ENCODE measurements at regions not wholly inside any gene's neighbourhood (a gene's known extent, or its start where the extent isn't known, plus 50 kb on each side); places are given as distances from the start of the nearest gene placed in this dataset.
A peak's percentile ranks its signal among the peaks of the same experiment; 100 is the strongest.

DNA sequence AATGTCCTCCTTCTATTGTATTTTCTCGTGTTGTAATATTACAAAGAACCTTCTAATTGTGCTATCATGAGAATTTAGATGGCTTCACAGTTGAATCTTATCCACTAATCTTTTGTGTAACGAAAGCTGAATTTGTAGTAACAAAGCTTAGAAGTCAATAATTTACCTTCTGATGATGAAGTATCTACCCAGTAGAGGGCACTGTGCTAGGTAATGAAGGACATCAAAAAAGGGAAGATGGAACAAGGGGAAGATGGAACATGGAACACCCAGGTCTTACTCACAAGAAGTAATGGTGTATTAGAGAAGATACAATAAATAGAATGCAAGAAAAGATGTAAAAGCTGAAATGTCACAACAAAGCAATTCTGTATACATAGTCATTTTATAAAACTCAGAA lies 131.0 kb upstream of the CCNG1 start:
- 4% methylated on average over 2 of the region's 2 CpGs for WGBS (ENCODE audit: missing lambda C conversion rate)
- FAIRE-seq, result no peak

More for the DNA sequence above, 131.0 kb upstream of the CCNG1 start:
- no peaks in the 10 kb centered on the region for H3K9me3 ChIP-seq
- TF ChIP-seq EHMT2 (IDR thresholded peaks at IDR 0.05; ENCODE audit: low read depth), result no peak
- no peak for TF ChIP-seq ZC3H11A (IDR thresholded peaks at IDR 0.05)
- TF ChIP-seq, protein P1, sequence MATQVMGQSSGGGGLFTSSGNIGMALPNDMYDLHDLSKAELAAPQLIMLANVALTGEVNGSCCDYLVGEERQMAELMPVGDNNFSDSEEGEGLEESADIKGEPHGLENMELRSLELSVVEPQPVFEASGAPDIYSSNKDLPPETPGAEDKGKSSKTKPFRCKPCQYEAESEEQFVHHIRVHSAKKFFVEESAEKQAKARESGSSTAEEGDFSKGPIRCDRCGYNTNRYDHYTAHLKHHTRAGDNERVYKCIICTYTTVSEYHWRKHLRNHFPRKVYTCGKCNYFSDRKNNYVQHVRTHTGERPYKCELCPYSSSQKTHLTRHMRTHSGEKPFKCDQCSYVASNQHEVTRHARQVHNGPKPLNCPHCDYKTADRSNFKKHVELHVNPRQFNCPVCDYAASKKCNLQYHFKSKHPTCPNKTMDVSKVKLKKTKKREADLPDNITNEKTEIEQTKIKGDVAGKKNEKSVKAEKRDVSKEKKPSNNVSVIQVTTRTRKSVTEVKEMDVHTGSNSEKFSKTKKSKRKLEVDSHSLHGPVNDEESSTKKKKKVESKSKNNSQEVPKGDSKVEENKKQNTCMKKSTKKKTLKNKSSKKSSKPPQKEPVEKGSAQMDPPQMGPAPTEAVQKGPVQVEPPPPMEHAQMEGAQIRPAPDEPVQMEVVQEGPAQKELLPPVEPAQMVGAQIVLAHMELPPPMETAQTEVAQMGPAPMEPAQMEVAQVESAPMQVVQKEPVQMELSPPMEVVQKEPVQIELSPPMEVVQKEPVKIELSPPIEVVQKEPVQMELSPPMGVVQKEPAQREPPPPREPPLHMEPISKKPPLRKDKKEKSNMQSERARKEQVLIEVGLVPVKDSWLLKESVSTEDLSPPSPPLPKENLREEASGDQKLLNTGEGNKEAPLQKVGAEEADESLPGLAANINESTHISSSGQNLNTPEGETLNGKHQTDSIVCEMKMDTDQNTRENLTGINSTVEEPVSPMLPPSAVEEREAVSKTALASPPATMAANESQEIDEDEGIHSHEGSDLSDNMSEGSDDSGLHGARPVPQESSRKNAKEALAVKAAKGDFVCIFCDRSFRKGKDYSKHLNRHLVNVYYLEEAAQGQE (IDR thresholded peaks at IDR 0.05), result no peak
- TF ChIP-seq CBX8 (IDR thresholded peaks at IDR 0.05), result no peak
- no peak for TF ChIP-seq GATA3 (IDR thresholded peaks at IDR 0.05; ENCODE audit: borderline replicate concordance)
- no peak for TF ChIP-seq FOXS1 (CRISPR knock-in tag; IDR thresholded peaks at IDR 0.05)
- no peak for TF ChIP-seq RNF2 (IDR thresholded peaks at IDR 0.05; ENCODE audit: borderline replicate concordance, low read depth)
- no peak for TF ChIP-seq PHF8 (IDR thresholded peaks at IDR 0.05; ENCODE audit: borderline replicate concordance, low read depth)
- TF ChIP-seq, protein P2, sequence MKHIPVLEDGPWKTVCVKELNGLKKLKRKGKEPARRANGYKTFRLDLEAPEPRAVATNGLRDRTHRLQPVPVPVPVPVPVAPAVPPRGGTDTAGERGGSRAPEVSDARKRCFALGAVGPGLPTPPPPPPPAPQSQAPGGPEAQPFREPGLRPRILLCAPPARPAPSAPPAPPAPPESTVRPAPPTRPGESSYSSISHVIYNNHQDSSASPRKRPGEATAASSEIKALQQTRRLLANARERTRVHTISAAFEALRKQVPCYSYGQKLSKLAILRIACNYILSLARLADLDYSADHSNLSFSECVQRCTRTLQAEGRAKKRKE (CRISPR knock-in tag; IDR thresholded peaks at IDR 0.05; ENCODE audit: low read depth), result no peak
- no peak for TF ChIP-seq CHD4 (IDR thresholded peaks at IDR 0.05; ENCODE audit: borderline replicate concordance)
- no peak for TF ChIP-seq CEBPB (IDR thresholded peaks at IDR 0.05)
- TF ChIP-seq KDM5A (IDR thresholded peaks at IDR 0.05), result no peak
- TF ChIP-seq SMC3 (IDR thresholded peaks at IDR 0.05), result peak; percentile 39; the same call in 1 of the 3 replicates
- no peak for TF ChIP-seq ZSCAN20 (CRISPR knock-in tag; IDR thresholded peaks at IDR 0.05)
- no peak for TF ChIP-seq HEYL (CRISPR knock-in tag; IDR thresholded peaks at IDR 0.05)
- TF ChIP-seq, protein P3, sequence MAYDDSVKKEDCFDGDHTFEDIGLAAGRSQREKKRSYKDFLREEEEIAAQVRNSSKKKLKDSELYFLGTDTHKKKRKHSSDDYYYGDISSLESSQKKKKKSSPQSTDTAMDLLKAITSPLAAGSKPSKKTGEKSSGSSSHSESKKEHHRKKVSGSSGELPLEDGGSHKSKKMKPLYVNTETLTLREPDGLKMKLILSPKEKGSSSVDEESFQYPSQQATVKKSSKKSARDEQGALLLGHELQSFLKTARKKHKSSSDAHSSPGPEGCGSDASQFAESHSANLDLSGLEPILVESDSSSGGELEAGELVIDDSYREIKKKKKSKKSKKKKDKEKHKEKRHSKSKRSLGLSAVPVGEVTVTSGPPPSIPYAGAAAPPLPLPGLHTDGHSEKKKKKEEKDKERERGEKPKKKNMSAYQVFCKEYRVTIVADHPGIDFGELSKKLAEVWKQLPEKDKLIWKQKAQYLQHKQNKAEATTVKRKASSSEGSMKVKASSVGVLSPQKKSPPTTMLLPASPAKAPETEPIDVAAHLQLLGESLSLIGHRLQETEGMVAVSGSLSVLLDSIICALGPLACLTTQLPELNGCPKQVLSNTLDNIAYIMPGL (CRISPR knock-in tag; IDR thresholded peaks at IDR 0.05; ENCODE audit: borderline replicate concordance), result no peak
- TF ChIP-seq, protein P4, sequence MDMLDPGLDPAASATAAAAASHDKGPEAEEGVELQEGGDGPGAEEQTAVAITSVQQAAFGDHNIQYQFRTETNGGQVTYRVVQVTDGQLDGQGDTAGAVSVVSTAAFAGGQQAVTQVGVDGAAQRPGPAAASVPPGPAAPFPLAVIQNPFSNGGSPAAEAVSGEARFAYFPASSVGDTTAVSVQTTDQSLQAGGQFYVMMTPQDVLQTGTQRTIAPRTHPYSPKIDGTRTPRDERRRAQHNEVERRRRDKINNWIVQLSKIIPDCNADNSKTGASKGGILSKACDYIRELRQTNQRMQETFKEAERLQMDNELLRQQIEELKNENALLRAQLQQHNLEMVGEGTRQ (IDR thresholded peaks at IDR 0.05), result no peak
- no peak for TF ChIP-seq MYC (IDR thresholded peaks at IDR 0.05; ENCODE audit: borderline replicate concordance, low read length)
- no peak for TF ChIP-seq HOXB5 (CRISPR knock-in tag; IDR thresholded peaks at IDR 0.05)
- TF ChIP-seq FOSB (CRISPR knock-in tag; IDR thresholded peaks at IDR 0.05), result no peak
- no peak for TF ChIP-seq POLR2A (IDR thresholded peaks at IDR 0.05; ENCODE audit: low read length)
- TF ChIP-seq, protein P5, sequence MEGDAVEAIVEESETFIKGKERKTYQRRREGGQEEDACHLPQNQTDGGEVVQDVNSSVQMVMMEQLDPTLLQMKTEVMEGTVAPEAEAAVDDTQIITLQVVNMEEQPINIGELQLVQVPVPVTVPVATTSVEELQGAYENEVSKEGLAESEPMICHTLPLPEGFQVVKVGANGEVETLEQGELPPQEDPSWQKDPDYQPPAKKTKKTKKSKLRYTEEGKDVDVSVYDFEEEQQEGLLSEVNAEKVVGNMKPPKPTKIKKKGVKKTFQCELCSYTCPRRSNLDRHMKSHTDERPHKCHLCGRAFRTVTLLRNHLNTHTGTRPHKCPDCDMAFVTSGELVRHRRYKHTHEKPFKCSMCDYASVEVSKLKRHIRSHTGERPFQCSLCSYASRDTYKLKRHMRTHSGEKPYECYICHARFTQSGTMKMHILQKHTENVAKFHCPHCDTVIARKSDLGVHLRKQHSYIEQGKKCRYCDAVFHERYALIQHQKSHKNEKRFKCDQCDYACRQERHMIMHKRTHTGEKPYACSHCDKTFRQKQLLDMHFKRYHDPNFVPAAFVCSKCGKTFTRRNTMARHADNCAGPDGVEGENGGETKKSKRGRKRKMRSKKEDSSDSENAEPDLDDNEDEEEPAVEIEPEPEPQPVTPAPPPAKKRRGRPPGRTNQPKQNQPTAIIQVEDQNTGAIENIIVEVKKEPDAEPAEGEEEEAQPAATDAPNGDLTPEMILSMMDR (IDR thresholded peaks at IDR 0.05), result peak; percentile 53
- TF ChIP-seq RAD21 (conservative IDR thresholded peaks at IDR 0.05 in 1 of 2, IDR thresholded peaks at IDR 0.05 in 1 of 2), result peak in 1 of 2 experiments; percentile 38; a peak in 2 of 5 replicates
- no peak for TF ChIP-seq ESRRA (IDR thresholded peaks at IDR 0.05; ENCODE audit: borderline replicate concordance, low read length)
- TF ChIP-seq, protein P6, sequence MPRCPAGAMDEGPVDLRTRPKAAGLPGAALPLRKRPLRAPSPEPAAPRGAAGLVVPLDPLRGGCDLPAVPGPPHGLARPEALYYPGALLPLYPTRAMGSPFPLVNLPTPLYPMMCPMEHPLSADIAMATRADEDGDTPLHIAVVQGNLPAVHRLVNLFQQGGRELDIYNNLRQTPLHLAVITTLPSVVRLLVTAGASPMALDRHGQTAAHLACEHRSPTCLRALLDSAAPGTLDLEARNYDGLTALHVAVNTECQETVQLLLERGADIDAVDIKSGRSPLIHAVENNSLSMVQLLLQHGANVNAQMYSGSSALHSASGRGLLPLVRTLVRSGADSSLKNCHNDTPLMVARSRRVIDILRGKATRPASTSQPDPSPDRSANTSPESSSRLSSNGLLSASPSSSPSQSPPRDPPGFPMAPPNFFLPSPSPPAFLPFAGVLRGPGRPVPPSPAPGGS (IDR thresholded peaks at IDR 0.05), result no peak
- CTCF ChIA-PET, result interaction anchor here (0.7 to 1.9 kb wide), 7 partner anchors 10 to 245 kb away, joined by 3 to 18 read pairs (median 3); no protein-coding TSS in a partner anchor
- no peaks in the 10 kb centered on the region for H3K4me1 ChIP-seq
- H3K4me2 ChIP-seq, result no peak overlapping the region
- peak in 1 of 2 experiments; percentile 47 for DNase-seq (ENCODE audit: low read depth in 1 of 2, low spot score in 1 of 2)
- peak in 1 of 2 experiments; percentile 63; a peak in 3 of 6 replicates for ATAC-seq
- no peak overlapping the region for H3K27ac ChIP-seq
- no peak overlapping the region for H3K4me3 ChIP-seq
- POLR2A ChIA-PET, result no interaction called here
